ENCODE measurements at regions not wholly inside any gene's neighbourhood (a gene's known extent, or its start where the extent isn't known, plus 50 kb on each side); places are given as distances from the start of the nearest gene placed in this dataset.

DNA sequence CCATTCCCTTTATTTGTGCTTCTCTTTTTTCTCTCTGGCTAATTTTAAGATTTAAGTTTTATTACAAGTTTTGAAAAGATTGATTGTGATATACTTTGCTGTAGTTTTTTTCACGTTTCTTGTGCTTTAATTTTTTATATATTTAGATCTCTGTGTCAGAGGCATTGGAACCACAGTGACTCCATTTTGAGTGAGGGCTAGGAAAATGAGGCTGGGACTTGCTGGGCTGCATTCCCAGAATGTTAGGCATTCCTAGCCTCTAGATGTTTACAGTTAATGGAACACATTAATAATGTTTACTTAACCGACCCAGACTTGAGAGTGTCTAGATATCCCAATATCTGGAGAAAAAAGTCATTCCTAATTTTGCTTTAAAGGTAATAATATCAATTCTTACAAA is 939.4 kb downstream of the BRINP3 start:
- Mint-ChIP-seq H3K27me3 (no peaks in the 10 kb centered on the region), H3K9me3 (no peaks in the 10 kb centered on the region), H3K4me3 (no peak overlapping the region), H3K4me1 (ENCODE audit: unreplicated experiment) (no peaks in the 10 kb centered on the region), H3K27ac (no peak overlapping the region), H3K36me3 (no peaks in the 10 kb centered on the region)
- no peak for DNase-seq (ENCODE audit: extremely low spot score, unreplicated experiment)
- no peak for TF ChIP-seq CTCF (conservative IDR thresholded peaks at IDR 0.05)

DNA sequence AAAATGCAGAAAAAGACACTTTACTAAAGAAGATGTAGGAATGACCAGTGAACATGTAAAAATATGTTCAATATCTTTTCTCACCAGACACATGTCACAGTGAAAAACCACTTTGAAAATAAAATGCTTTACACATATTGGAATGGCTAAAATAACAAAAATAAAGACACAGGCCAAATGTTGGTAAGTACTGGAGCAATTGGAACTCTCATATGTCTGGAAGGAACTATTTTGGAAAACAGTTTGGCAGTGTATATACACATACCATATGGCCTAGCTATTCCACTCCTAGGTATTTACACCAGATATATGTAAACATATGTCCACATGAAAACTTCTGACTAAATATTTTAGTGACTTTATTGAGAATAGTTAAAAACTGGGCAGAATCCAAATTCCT is 927.2 kb downstream of the BRINP3 start:
- Mint-ChIP-seq H3K36me3 (no peaks in the 10 kb centered on the region), H3K4me1 (ENCODE audit: unreplicated experiment) (no peaks in the 10 kb centered on the region)

DNA sequence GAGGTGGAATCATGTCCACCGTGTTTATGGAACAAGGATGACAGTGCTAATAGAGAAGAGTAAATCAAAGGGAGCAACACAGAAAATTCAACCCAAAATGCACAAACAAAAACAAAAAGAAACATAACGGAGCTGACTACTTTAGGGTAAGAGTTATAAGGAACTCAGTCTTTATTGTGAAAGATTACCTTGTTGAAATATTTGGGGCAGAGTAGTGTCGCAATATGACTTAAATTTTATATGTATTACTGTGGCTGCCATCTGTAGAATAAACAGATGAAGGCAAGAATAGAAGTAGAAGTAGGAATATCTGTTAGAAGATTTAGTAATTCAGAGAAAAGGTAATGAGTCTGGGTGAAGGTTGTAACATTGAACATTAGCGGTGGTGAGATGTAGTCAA is 913.9 kb downstream of the BRINP3 start:
- no peak overlapping the region for H3K27ac Mint-ChIP-seq
- no peaks in the 10 kb centered on the region for H3K36me3 Mint-ChIP-seq
- TF ChIP-seq CTCF (conservative IDR thresholded peaks at IDR 0.05), result no peak
- no peak overlapping the region for H3K4me3 Mint-ChIP-seq
- H3K27me3 Mint-ChIP-seq, result no peaks in the 10 kb centered on the region
- no peaks in the 10 kb centered on the region for H3K4me1 Mint-ChIP-seq (ENCODE audit: unreplicated experiment)
- peaks cover 5% of the 10 kb centered on the region for H3K9me3 Mint-ChIP-seq
- DNase-seq (ENCODE audit: extremely low spot score, unreplicated experiment), result no peak

More for the DNA sequence above, 927.2 kb downstream of the BRINP3 start:
- no peak overlapping the region for H3K4me3 Mint-ChIP-seq
- no peaks in the 10 kb centered on the region for H3K27me3 Mint-ChIP-seq
- no peak for DNase-seq (ENCODE audit: extremely low spot score, unreplicated experiment)
- TF ChIP-seq CTCF (conservative IDR thresholded peaks at IDR 0.05), result no peak
- no peaks in the 10 kb centered on the region for H3K9me3 Mint-ChIP-seq
- H3K27ac Mint-ChIP-seq, result no peak overlapping the region

DNA sequence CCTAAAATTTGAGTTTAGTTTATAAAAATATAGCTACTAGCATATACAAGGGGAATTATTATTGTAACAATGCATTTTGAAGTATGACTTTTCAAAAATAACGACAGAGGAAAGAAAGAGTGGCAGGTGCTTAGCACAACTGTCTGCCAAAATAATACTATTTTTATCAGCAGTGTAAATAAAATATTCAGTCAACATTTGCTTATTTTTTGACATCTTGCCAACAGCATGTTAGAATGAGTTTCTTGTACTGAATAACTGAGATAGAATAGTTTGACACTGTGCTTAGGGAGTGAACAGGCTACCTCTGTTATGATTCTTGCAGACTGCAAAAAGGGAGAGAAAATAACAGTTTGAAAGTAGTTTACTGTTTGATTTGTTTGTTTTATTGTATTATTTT is 909.8 kb downstream of the BRINP3 start:
- no peaks in the 10 kb centered on the region for H3K27me3 Mint-ChIP-seq
- no peaks in the 10 kb centered on the region for H3K36me3 Mint-ChIP-seq
- H3K4me1 Mint-ChIP-seq (ENCODE audit: unreplicated experiment), result no peaks in the 10 kb centered on the region
- no peak overlapping the region for H3K4me3 Mint-ChIP-seq
- no peak for TF ChIP-seq CTCF (conservative IDR thresholded peaks at IDR 0.05)
- no peak for DNase-seq (ENCODE audit: extremely low spot score, unreplicated experiment)
- H3K9me3 Mint-ChIP-seq, result no peaks in the 10 kb centered on the region
- no peak overlapping the region for H3K27ac Mint-ChIP-seq

DNA sequence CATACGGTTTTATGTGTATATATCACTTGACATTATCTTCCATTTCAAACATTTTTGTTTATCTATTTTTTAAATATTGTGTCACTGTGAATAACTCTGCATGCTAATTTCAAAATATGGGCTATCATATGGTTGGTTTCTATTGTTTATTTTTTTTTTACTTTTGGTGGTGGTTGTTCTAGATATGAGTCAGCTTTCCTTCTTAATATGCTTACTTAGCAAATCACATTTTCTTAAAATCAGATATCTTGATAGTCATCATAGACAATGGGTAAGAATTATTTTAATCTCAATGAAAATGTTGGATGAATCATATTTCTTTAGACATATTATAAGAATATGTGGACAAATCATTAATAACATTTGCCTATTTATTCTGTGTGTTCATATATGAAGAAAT is 881.5 kb downstream of the BRINP3 start:
- H3K9me3 Mint-ChIP-seq, result no peaks in the 10 kb centered on the region
- no peaks in the 10 kb centered on the region for H3K27me3 Mint-ChIP-seq
- DNase-seq (ENCODE audit: extremely low spot score, unreplicated experiment), result no peak
- H3K4me3 Mint-ChIP-seq, result no peak overlapping the region
- TF ChIP-seq CTCF (conservative IDR thresholded peaks at IDR 0.05), result no peak
- no peaks in the 10 kb centered on the region for H3K4me1 Mint-ChIP-seq (ENCODE audit: unreplicated experiment)
- H3K36me3 Mint-ChIP-seq, result no peaks in the 10 kb centered on the region
- H3K27ac Mint-ChIP-seq, result no peak overlapping the region

DNA sequence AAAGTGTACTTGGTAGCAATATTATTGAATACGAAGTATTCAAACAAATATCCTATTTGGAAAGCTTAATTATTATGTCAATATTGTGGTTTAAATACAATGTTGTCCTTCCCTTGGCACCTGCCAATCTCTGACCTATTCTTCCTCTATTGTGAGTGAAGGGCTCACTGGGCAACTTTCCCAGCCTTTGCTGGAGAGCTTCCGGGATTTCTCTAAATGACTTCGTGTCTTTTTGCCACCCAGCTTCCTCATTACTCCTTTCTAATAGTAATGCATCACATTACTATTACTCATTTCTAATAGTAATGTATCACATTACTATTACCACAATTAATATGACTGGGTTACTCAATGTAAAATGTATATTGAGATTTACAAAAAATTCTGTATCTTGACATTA is 880.6 kb downstream of the BRINP3 start:
- Mint-ChIP-seq H3K4me3 (no peak overlapping the region), H3K27me3 (no peaks in the 10 kb centered on the region), H3K36me3 (no peaks in the 10 kb centered on the region), H3K4me1 (ENCODE audit: unreplicated experiment) (no peaks in the 10 kb centered on the region), H3K9me3 (no peaks in the 10 kb centered on the region), H3K27ac (no peak overlapping the region)
- no peak for TF ChIP-seq CTCF (conservative IDR thresholded peaks at IDR 0.05)
- no peak for DNase-seq (ENCODE audit: extremely low spot score, unreplicated experiment)

All from type B pancreatic cell (in vitro differentiated cells).